HG03469 (cell line): ENCODE measurements at regions not wholly inside any gene's neighbourhood (a gene's known extent, or its start where the extent isn't known, plus 50 kb on each side); places are given as distances from the start of the nearest gene placed in this dataset.

Source experiments
- ATAC-seq: cut with Tn5 transposase; IDR thresholded peaks from one replicate; pipeline ENCODE4 v1.9.1; 2021; ENCODE audit warnings: mild to moderate bottlenecking, moderate library complexity, moderate number of reproducible peaks; ENCODE audit not compliant: unreplicated experiment

GRCh38 chr3:158961911-158962310, 160.1 kb downstream of the MFSD1 start:
- ATAC-seq, result no peak

GRCh38 chr3:158970006-158970405, 168.2 kb downstream of the MFSD1 start:
- ATAC-seq, result no peak

GRCh38 chr3:158974904-158975303, 173.1 kb downstream of the MFSD1 start:
- no peak for ATAC-seq

- no peak for ATAC-seq
These were observed 175.1 kb downstream of the MFSD1 start for GRCh38 chr3:158976966-158977365.

GRCh38 chr3:158977497-158977896, 175.6 kb downstream of the MFSD1 start:
- no peak for ATAC-seq

- ATAC-seq, result no peak
These were observed 181.6 kb downstream of the MFSD1 start for GRCh38 chr3:158983216-158984099.

- ATAC-seq, result no peak
These were observed 189.4 kb downstream of the MFSD1 start for GRCh38 chr3:158991146-158991705.

GRCh38 chr3:158992463-158992862, 190.6 kb downstream of the MFSD1 start:
- no peak for ATAC-seq

GRCh38 chr3:158994386-158994785, 192.5 kb downstream of the MFSD1 start:
- ATAC-seq, result no peak

GRCh38 chr3:159001711-159002110, 199.9 kb downstream of the MFSD1 start:
- no peak for ATAC-seq

- no peak for ATAC-seq
These were observed 203.3 kb downstream of the MFSD1 start for GRCh38 chr3:159005137-159005536.

- no peak for ATAC-seq
These were observed 205.5 kb downstream of the MFSD1 start for GRCh38 chr3:159007331-159007730.

GRCh38 chr3:159008401-159008800, 206.5 kb downstream of the MFSD1 start:
- ATAC-seq, result no peak

GRCh38 chr3:159018341-159018740, 216.5 kb downstream of the MFSD1 start:
- ATAC-seq, result no peak

- ATAC-seq, result no peak
These were observed 223.9 kb downstream of the MFSD1 start for GRCh38 chr3:159025733-159026132.

- no peak for ATAC-seq
These were observed 224.7 kb downstream of the MFSD1 start for GRCh38 chr3:159026510-159026909.

GRCh38 chr3:159028706-159029105, 226.9 kb downstream of the MFSD1 start:
- no peak for ATAC-seq

- ATAC-seq, result peak; percentile 78
These were observed 227.6 kb downstream of the MFSD1 start for GRCh38 chr3:159029306-159030026.

- ATAC-seq, result no peak
These were observed 228.3 kb downstream of the MFSD1 start for GRCh38 chr3:159030138-159030670.

GRCh38 chr3:159030886-159031679, 229.2 kb downstream of the MFSD1 start:
- no peak for ATAC-seq

- ATAC-seq, result no peak
These were observed 230.5 kb downstream of the MFSD1 start for GRCh38 chr3:159032311-159032710.
